H1 (cell line): ENCODE measurements at regions not wholly inside any gene's neighbourhood (a gene's known extent, or its start where the extent isn't known, plus 50 kb on each side); places are given as distances from the start of the nearest gene placed in this dataset.

ENCODE experiments used
- CTCF ChIA-PET: fragments of 300-600 bp; sonication (Branson Sonifier 250); formaldehyde crosslinking; loops from one replicate; lab custom pipeline; 2021; ENCODE audit not compliant: partially characterized antibody; lab: Charles Lee
- POLR2A ChIA-PET: fragments of 300-600 bp; sonication (Branson Sonifier 250); formaldehyde crosslinking; loops from one replicate; lab custom pipeline; 2021; ENCODE audit warnings: inconsistent platforms; ENCODE audit not compliant: partially characterized antibody; lab: Charles Lee
- DNase-seq, 2 experiments: peaks; one replicate each; pipeline versions ENCODE4 v3.0.0 to v3.0.0-alpha.2; 2010 to 2022; ENCODE audit warnings: low spot score in 2 of 2, low read depth in 1 of 2, mixed read lengths in 1 of 2
- FAIRE-seq: peaks from 2 replicates; lab custom pipeline; 2011; peaks lifted over from hg19 to GRCh38; lab: Jason Lieb, UNC
- H2AFZ ChIP-seq: 2 replicates; pipeline ENCODE4 v1.8.1; 2012; ENCODE audit warnings: low read length, inconsistent platforms
- H2AK5ac ChIP-seq: 2 replicates; pipeline ENCODE4 v1.6.1; 2013; ENCODE audit warnings: low read depth, low read length
- H2BK120ac ChIP-seq: replicated peaks from 2 replicates; pipeline ENCODE3; 2013; ENCODE audit warnings: low read depth, low read length, inconsistent platforms
- H2BK12ac ChIP-seq: 2 replicates; pipeline ENCODE4 v1.6.1; 2013; ENCODE audit warnings: low read depth, low read length
- H2BK15ac ChIP-seq: 2 replicates; pipeline ENCODE4 v1.6.1; 2013; ENCODE audit warnings: low read length
- H2BK20ac ChIP-seq: 2 replicates; pipeline ENCODE4 v1.6.1; 2013; ENCODE audit warnings: low read length
- H2BK5ac ChIP-seq: 2 replicates; pipeline ENCODE4 v1.6.1; 2013; ENCODE audit warnings: low read depth, low read length
- H3K14ac ChIP-seq: 2 replicates; pipeline ENCODE4 v1.6.1; 2013; ENCODE audit warnings: inconsistent platforms; ENCODE audit not compliant: insufficient read length
- H3K18ac ChIP-seq: 2 replicates; pipeline ENCODE4 v1.6.1; 2013; ENCODE audit warnings: low read length; ENCODE audit errors: extremely low read depth
- H3K23ac ChIP-seq: 2 replicates; pipeline ENCODE4 v1.6.1; 2013; ENCODE audit warnings: inconsistent platforms; ENCODE audit not compliant: insufficient read length
- H3K23me2 ChIP-seq: 2 replicates; pipeline ENCODE4 v1.6.1; 2013; ENCODE audit warnings: low read depth, low read length
- H3K27ac ChIP-seq: 2 replicates; pipeline ENCODE4 v1.6.1; 2011; ENCODE audit warnings: low read depth, low read length, inconsistent platforms
- H3K27me3 ChIP-seq, 4 experiments: replicated peaks in 1 of 4; 1 replicate in 1 of 4; 2 replicates in 3 of 4; pipeline versions ENCODE4 v1.6.1 to v1.8.1; 2011 to 2013; ENCODE audit warnings: low read length in 3 of 4, mild to moderate bottlenecking in 3 of 4, inconsistent platforms in 2 of 4, mixed read lengths in 2 of 4, moderate library complexity in 1 of 4; ENCODE audit not compliant: control insufficient read depth in 3 of 4, insufficient read depth in 3 of 4; ENCODE audit errors: extremely low read depth in 1 of 4
- H3K36me3 ChIP-seq, 4 experiments: 2 replicates each; pipeline versions ENCODE4 v1.6.1 to v1.8.1; 2011 to 2013; ENCODE audit warnings: mild to moderate bottlenecking in 4 of 4, low read length in 3 of 4, moderate library complexity in 2 of 4, control low read depth in 1 of 4, inconsistent platforms in 1 of 4; ENCODE audit not compliant: insufficient read depth in 4 of 4, control insufficient read depth in 2 of 4
- H3K4ac ChIP-seq: replicated peaks from 2 replicates; pipeline ENCODE3; 2013; ENCODE audit warnings: low read length, low read depth, mixed read lengths, inconsistent platforms; ENCODE audit not compliant: insufficient read length
- H3K4me1 ChIP-seq, 4 experiments: replicated peaks in 1 of 4; 1 replicate in 1 of 4; 2 replicates in 3 of 4; pipeline versions ENCODE4 v1.6.1 to v1.8.1; 2011 to 2013; ENCODE audit warnings: low read length in 3 of 4, inconsistent platforms in 2 of 4, mixed read lengths in 1 of 4; ENCODE audit not compliant: insufficient read depth in 4 of 4, control insufficient read depth in 3 of 4
- H3K4me2 ChIP-seq, 2 experiments: 2 replicates each; pipeline versions ENCODE4 v1.6.1 to v1.8.1; 2011 to 2013; ENCODE audit warnings: low read depth in 2 of 2, low read length in 2 of 2, control low read depth in 1 of 2, inconsistent platforms in 1 of 2, mild to moderate bottlenecking in 1 of 2; ENCODE audit not compliant: insufficient read depth in 1 of 2
- H3K4me3 ChIP-seq, 4 experiments: fragments of 200-600, 300-600 bp in 1 of 4; sonication (generic), shearing (Covaris generic), sonication (Bioruptor Twin) in 1 of 4; 2 replicates each; pipeline versions ENCODE4 v1.5.1 to v1.8.1; 2011 to 2016; ENCODE audit warnings: low read length in 4 of 4, low read depth in 3 of 4, control low read depth in 2 of 4, inconsistent platforms in 2 of 4, mild to moderate bottlenecking in 2 of 4, mixed read lengths in 1 of 4, moderate library complexity in 1 of 4; ENCODE audit not compliant: insufficient read depth in 2 of 4; ENCODE audit errors: extremely low read depth in 1 of 4
- H3K56ac ChIP-seq: replicated peaks from 2 replicates; pipeline ENCODE3; 2013; ENCODE audit warnings: low read depth, mild to moderate bottlenecking, mixed read lengths, low read length, inconsistent platforms; ENCODE audit not compliant: insufficient read length
- H3K79me1 ChIP-seq: 2 replicates; pipeline ENCODE4 v1.6.1; 2013; ENCODE audit warnings: low read depth, low read length, control low read depth
- H3K79me2 ChIP-seq, 2 experiments: 2 replicates each; pipeline versions ENCODE4 v1.6.1 to v1.8.1; 2012 to 2013; ENCODE audit warnings: low read length in 2 of 2, mild to moderate bottlenecking in 2 of 2, inconsistent platforms in 1 of 2; ENCODE audit not compliant: insufficient read depth in 2 of 2, control insufficient read depth in 1 of 2
- H3K9ac ChIP-seq, 4 experiments: replicated peaks in 1 of 4; 1 replicate in 1 of 4; 2 replicates in 3 of 4; pipeline versions ENCODE4 v1.6.1 to v1.8.1; 2011 to 2013; ENCODE audit warnings: low read depth in 3 of 4, low read length in 3 of 4, control low read depth in 2 of 4, mild to moderate bottlenecking in 2 of 4, moderate library complexity in 2 of 4, inconsistent platforms in 1 of 4; ENCODE audit errors: extremely low read depth in 1 of 4
- H3K9me3 ChIP-seq, 2 experiments: 2 replicates each; pipeline versions ENCODE4 v1.6.1 to v1.8.1; 2012 to 2013; ENCODE audit warnings: mild to moderate bottlenecking in 2 of 2, moderate library complexity in 2 of 2, control low read depth in 1 of 2, inconsistent platforms in 1 of 2, low read depth in 1 of 2, low read length in 1 of 2, mixed read lengths in 1 of 2; ENCODE audit not compliant: insufficient read depth in 2 of 2
- H4K20me1 ChIP-seq, 2 experiments: replicated peaks in 1 of 2; 2 replicates each; pipeline versions ENCODE3 to v1.8.1; 2011 to 2013; ENCODE audit warnings: inconsistent platforms in 2 of 2, low read length in 2 of 2, mild to moderate bottlenecking in 1 of 2; ENCODE audit not compliant: insufficient read depth in 2 of 2, control insufficient read depth in 1 of 2
- H4K5ac ChIP-seq: 2 replicates; pipeline ENCODE4 v1.6.1; 2013; ENCODE audit warnings: low read length, low read depth, mixed read lengths, inconsistent platforms; ENCODE audit not compliant: insufficient read length
- H4K8ac ChIP-seq: 2 replicates; pipeline ENCODE4 v1.8.0; 2013; ENCODE audit warnings: mild to moderate bottlenecking, moderate library complexity, low read length, inconsistent platforms; ENCODE audit not compliant: insufficient read depth; ENCODE audit errors: extremely low read depth
- H4K91ac ChIP-seq: replicated peaks from 2 replicates; pipeline ENCODE3; 2013; ENCODE audit warnings: low read length, mixed read lengths, inconsistent platforms; ENCODE audit not compliant: insufficient read length
- CTCF ChIP-seq, 3 experiments: IDR thresholded peaks; 1 replicate in 2 of 3; 2 replicates in 1 of 3; pipeline versions ENCODE4 v1.5.1 to v1.6.1; 2011; ENCODE audit warnings: low read length in 3 of 3, mild to moderate bottlenecking in 3 of 3, inconsistent platforms in 2 of 3, low read depth in 1 of 3, moderate library complexity in 1 of 3; ENCODE audit not compliant: insufficient read depth in 1 of 3; ENCODE audit errors: control extremely low read depth in 1 of 3
- NANOG ChIP-seq: IDR thresholded peaks from 2 replicates; pipeline ENCODE4 v1.6.1; 2011; ENCODE audit warnings: low read length, low read depth, mild to moderate bottlenecking, inconsistent platforms; ENCODE audit not compliant: insufficient read depth, poor library complexity, severe bottlenecking
- RAD21 ChIP-seq, 2 experiments: IDR thresholded peaks in 1 of 2; conservative IDR thresholded peaks in 1 of 2; 2 replicates each; pipeline ENCODE4 v1.6.1; 2011; ENCODE audit warnings: low read depth in 2 of 2, low read length in 2 of 2, improper control_type of control experiment in 1 of 2, inconsistent platforms in 1 of 2, mild to moderate bottlenecking in 1 of 2, moderate library complexity in 1 of 2
- WGBS, 2 experiments: shearing (Covaris generic) in 1 of 2; methylation state at CpG; one replicate each; pipeline versions ENCODE4 v1.1.6 to v1.1.7; 2013 to 2015; ENCODE audit warnings: low lambda C conversion rate in 2 of 2, mixed read lengths in 2 of 2, inconsistent platforms in 1 of 2, low coverage in 1 of 2, missing lambda C conversion rate in 1 of 2; ENCODE audit not compliant: insufficient replicate concordance in 2 of 2, insufficient coverage in 1 of 2, insufficient read length in 1 of 2; ENCODE audit errors: extremely low coverage in 1 of 2, missing lambda C conversion rate in 1 of 2; 5-methylcytosine and 5-hydroxymethylcytosine counted together

GRCh38 chr1:88552226-88552625 lies 131.8 kb upstream of the PKN2 start:
- H3K23ac ChIP-seq, result no peak overlapping the region
- no peak overlapping the region for H3K18ac ChIP-seq
- H2BK15ac ChIP-seq, result no peak overlapping the region
- H3K9ac ChIP-seq, result no peak overlapping the region
- H3K56ac ChIP-seq, result no peak overlapping the region
- no peaks in the 10 kb centered on the region for H3K4me1 ChIP-seq
- no peak overlapping the region for H2BK20ac ChIP-seq
- H3K14ac ChIP-seq, result no peak overlapping the region
- TF ChIP-seq NANOG, result no peak
- peak in 1 of 3 experiments; percentile 53; a peak in 2 of 4 replicates for TF ChIP-seq CTCF (IDR thresholded peaks at IDR 0.05; ENCODE audit: control extremely low read depth in 1 of 3, insufficient read depth in 1 of 3, low read depth in 1 of 3, low read length in 3 of 3)
- TF ChIP-seq RAD21 (IDR thresholded peaks at IDR 0.05 in 1 of 2, conservative IDR thresholded peaks at IDR 0.05 in 1 of 2; ENCODE audit: low read depth in 2 of 2, low read length in 2 of 2), result peak; percentile 35 to 49
- H3K4me3 ChIP-seq, result no peak overlapping the region
- H2BK12ac ChIP-seq, result no peak overlapping the region
- ChIA-PET POLR2A (no interaction called here), CTCF (interaction anchor here (0.7 to 4.7 kb wide), 2 partner anchors 8 to 22 kb away, joined by 3 to 17 read pairs; no protein-coding TSS in a partner anchor)
- H3K79me2 ChIP-seq, result no peaks in the 10 kb centered on the region
- DNase-seq (no peak), FAIRE-seq (no peak)
- 78% methylated on average over 2 of the region's 2 CpGs; no CpG with 5 or more reads in 1 of the 2 experiments for WGBS, 2 experiments
- no peak overlapping the region for H4K5ac ChIP-seq
- H3K4me2 ChIP-seq, result no peak overlapping the region
- no peak overlapping the region for H2BK5ac ChIP-seq
- no peak overlapping the region for H3K27ac ChIP-seq
- H2AFZ ChIP-seq, result no peak overlapping the region
- no peaks in the 10 kb centered on the region for H3K79me1 ChIP-seq
- no peaks in the 10 kb centered on the region for H3K27me3 ChIP-seq
- H3K9me3 ChIP-seq, result no peaks in the 10 kb centered on the region
- H3K36me3 ChIP-seq, result no peaks in the 10 kb centered on the region
- H4K91ac ChIP-seq, result no peak overlapping the region
- H3K23me2 ChIP-seq, result no peaks in the 10 kb centered on the region
- no peak overlapping the region for H2AK5ac ChIP-seq
- no peak overlapping the region for H3K4ac ChIP-seq
- no peak overlapping the region for H4K8ac ChIP-seq
- H4K20me1 ChIP-seq, result no peaks in the 10 kb centered on the region
- no peak overlapping the region for H2BK120ac ChIP-seq
